HuH-7.5 (cell line): ENCODE measurements at regions not wholly inside any gene's neighbourhood (a gene's known extent, or its start where the extent isn't known, plus 50 kb on each side); places are given as distances from the start of the nearest gene placed in this dataset.

ENCODE experiments used
- DNase-seq: peaks from one replicate; pipeline ENCODE4 v3.0.0; 2011; ENCODE audit warnings: low spot score

- DNase-seq: no peak
Measured at GRCh38 chr1:192002063-192002462, 156.2 kb upstream of the RGS18 start.

- no peak for DNase-seq
Measured at GRCh38 chr1:192003295-192004077, 154.8 kb upstream of the RGS18 start.

GRCh38 chr1:192005976-192006375, 152.3 kb upstream of the RGS18 start:
- DNase-seq: no peak

GRCh38 chr1:192008281-192008825, 149.9 kb upstream of the RGS18 start:
- no peak for DNase-seq

- no peak for DNase-seq
Measured at GRCh38 chr1:192010406-192010805, 147.9 kb upstream of the RGS18 start.

GRCh38 chr1:192011525-192011924, 146.7 kb upstream of the RGS18 start:
- no peak for DNase-seq

GRCh38 chr1:192022827-192023226, 135.4 kb upstream of the RGS18 start:
- no peak for DNase-seq

- DNase-seq: no peak
Measured at GRCh38 chr1:192024881-192025280, 133.4 kb upstream of the RGS18 start.

GRCh38 chr1:192038567-192038966, 119.7 kb upstream of the RGS18 start:
- no peak for DNase-seq

GRCh38 chr1:192045131-192045530, 113.1 kb upstream of the RGS18 start:
- DNase-seq: no peak

- DNase-seq: no peak
Measured at GRCh38 chr1:192053531-192053971, 104.7 kb upstream of the RGS18 start.

GRCh38 chr1:192057766-192058165, 100.5 kb upstream of the RGS18 start:
- no peak for DNase-seq

GRCh38 chr1:192059407-192059806, 98.9 kb upstream of the RGS18 start:
- DNase-seq: no peak

- DNase-seq: no peak
Measured at GRCh38 chr1:192061556-192061955, 96.7 kb upstream of the RGS18 start.

- no peak for DNase-seq
Measured at GRCh38 chr1:192065087-192065486, 93.2 kb upstream of the RGS18 start.

GRCh38 chr1:192066202-192066601, 92.1 kb upstream of the RGS18 start:
- DNase-seq: no peak

GRCh38 chr1:192067360-192067759, 90.9 kb upstream of the RGS18 start:
- DNase-seq: no peak

- no peak for DNase-seq
Measured at GRCh38 chr1:192070213-192070612, 88.0 kb upstream of the RGS18 start.

- DNase-seq: no peak
Measured at GRCh38 chr1:192080684-192081083, 77.6 kb upstream of the RGS18 start.

GRCh38 chr1:192081359-192081758, 76.9 kb upstream of the RGS18 start:
- DNase-seq: no peak

- DNase-seq: no peak
Measured at GRCh38 chr1:192086644-192087043, 71.6 kb upstream of the RGS18 start.

GRCh38 chr1:192087334-192087733, 70.9 kb upstream of the RGS18 start:
- no peak for DNase-seq

GRCh38 chr1:192088496-192088895, 69.8 kb upstream of the RGS18 start:
- DNase-seq: no peak

- DNase-seq: no peak
Measured at GRCh38 chr1:192098001-192098400, 60.3 kb upstream of the RGS18 start.
